HEK293T (cell line): ENCODE measurements at regions not wholly inside any gene's neighbourhood (a gene's known extent, or its start where the extent isn't known, plus 50 kb on each side); places are given as distances from the start of the nearest gene placed in this dataset.

ENCODE experiments used
- ARNT ChIP-seq: fragments of 450-650 bp; IDR thresholded peaks from 2 replicates; pipeline ENCODE4 v1.6.1; 2017; ENCODE audit warnings: mild to moderate bottlenecking
- BHLHE40 ChIP-seq: fragments of 450-650 bp; IDR thresholded peaks from 2 replicates; pipeline ENCODE4 v1.6.1; 2016; ENCODE audit warnings: mild to moderate bottlenecking, moderate library complexity, borderline replicate concordance
- ELF4 ChIP-seq: fragments of 450-650 bp; IDR thresholded peaks from 2 replicates; pipeline ENCODE4 v1.6.1; 2017; ENCODE audit warnings: antibody characterized with exemption
- FOXA1 ChIP-seq: fragments of 450-650 bp; IDR thresholded peaks from 2 replicates; pipeline ENCODE4 v1.6.1; 2016; ENCODE audit warnings: mild to moderate bottlenecking
- FOXM1 ChIP-seq: fragments of 450-650 bp; IDR thresholded peaks from 2 replicates; pipeline ENCODE4 v1.6.1; 2017; ENCODE audit warnings: mild to moderate bottlenecking, borderline replicate concordance
- PKNOX1 ChIP-seq: fragments of 450-650 bp; IDR thresholded peaks from 2 replicates; pipeline ENCODE4 v1.6.1; 2016
- SP1 ChIP-seq: fragments of 450-650 bp; IDR thresholded peaks from 2 replicates; pipeline ENCODE4 v1.6.1; 2017
- TARDBP ChIP-seq: fragments of 450-650 bp; IDR thresholded peaks from 2 replicates; pipeline ENCODE4 v1.6.1; 2016

GRCh38 chr7:98707076-98707475 is 90.0 kb downstream of the NPTX2 start:
- TF ChIP-seq SP1 (no peak), ELF4 (no peak), FOXM1 (no peak), BHLHE40 (no peak), FOXA1 (no peak), TARDBP (no peak), PKNOX1 (no peak), ARNT (no peak)
